ENCODE measurements at regions not wholly inside any gene's neighbourhood (a gene's known extent, or its start where the extent isn't known, plus 50 kb on each side); places are given as distances from the start of the nearest gene placed in this dataset.

GRCh38 chr3:140816372-140817195 lies 125.1 kb upstream of the SLC25A36 start:
- no peak for DNase-seq (ENCODE audit: low spot score)

- DNase-seq (ENCODE audit: low spot score) = no peak
Observed at GRCh38 chr3:140821493-140821892, 120.1 kb upstream of the SLC25A36 start.

DNA sequence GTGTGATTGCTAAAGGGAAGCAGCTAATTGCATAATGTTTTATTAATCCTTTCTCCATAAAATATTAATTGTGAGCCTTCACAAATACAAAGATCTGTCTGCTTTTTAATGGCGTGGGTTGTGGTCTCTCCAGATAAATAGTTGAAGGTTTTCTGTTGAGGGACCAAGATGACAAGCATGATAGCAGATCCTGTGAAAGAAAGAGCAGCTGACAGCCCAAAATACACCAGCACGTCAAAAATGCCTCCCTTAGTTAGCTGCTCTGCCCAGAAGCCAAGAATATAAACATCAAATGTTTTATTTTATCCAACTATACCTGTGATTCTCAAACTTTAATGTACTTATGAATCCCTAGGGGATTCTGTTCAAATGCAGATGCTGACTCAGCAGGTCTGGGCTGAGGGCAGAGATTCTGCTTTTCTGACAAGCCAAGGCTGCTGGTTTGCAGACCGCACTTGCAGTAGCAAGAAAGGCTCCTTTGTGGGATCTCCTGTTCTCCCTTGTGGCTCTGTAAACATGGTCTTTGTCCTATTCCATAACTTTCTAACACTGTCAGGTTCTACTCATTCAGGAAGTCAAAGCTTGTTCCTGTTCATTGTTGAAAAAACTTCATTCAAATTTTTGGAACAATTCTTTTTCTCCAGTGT lies 119.1 kb upstream of the SLC25A36 start:
- DNase-seq (ENCODE audit: low spot score) = no peak

GRCh38 chr3:140823106-140823505 lies 118.5 kb upstream of the SLC25A36 start:
- no peak for DNase-seq (ENCODE audit: low spot score)

DNA sequence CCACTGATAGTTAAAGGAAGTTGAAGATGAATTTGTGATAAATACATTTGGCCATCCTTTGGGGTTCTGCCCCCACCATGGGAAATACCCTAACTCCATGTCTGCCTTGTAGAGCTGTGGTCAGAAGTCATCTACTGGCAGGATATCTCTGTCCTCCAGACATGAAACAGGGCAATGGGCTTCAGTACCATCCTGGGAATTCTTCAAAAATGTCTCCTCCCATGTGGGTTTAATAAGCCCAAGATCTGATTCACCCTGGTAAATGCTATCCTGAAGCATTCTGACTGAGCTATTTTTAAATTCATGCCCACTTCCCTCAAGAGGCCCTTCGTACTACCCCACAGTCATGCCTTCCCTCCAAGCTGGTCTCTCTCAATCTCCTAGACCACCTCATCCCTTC lies 113.7 kb upstream of the SLC25A36 start:
- no peak for DNase-seq (ENCODE audit: low spot score)

DNA sequence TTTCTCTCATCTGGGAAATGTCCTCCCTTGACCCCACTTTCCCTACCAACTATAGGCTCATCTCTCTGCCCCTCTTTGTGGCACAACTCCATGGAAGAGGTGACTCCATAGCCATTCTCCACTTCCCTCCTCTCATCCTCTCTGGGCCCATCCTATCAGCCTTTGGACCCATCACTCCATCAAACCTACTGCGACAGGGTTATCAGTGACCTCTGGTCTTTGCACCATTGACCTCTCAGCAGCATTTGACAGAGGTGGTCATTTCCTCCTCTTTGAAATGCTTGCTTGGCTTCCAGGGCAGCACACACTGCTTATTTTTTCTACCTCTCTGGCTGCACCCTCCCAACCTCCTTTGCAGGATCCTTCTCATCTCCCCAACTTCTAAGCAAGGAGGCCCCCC lies 113.1 kb upstream of the SLC25A36 start:
- DNase-seq (ENCODE audit: low spot score) = no peak

GRCh38 chr3:140829796-140830195 lies 111.8 kb upstream of the SLC25A36 start:
- no peak for DNase-seq (ENCODE audit: low spot score)

DNA sequence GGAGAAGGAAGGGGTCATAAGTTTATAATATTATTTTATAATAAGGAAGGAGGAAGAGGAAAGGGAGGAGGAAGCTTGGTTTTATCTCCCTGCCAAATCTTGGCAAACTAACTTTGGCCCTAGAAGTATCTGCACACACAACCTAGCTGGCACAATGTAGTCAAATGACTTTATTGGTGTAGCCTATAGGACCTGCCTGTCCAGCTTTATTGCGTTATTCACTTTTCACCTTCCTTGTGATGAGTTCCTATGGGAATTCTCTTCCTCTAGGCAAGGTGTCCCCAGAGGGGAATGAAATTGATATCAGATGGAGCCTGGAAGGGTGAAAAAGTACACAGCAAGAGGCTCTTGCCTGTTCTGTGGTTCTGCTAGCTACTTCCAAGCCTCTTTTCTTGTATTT lies 111.2 kb upstream of the SLC25A36 start:
- no peak for DNase-seq (ENCODE audit: low spot score)

GRCh38 chr3:140832883-140833282 lies 108.8 kb upstream of the SLC25A36 start:
- DNase-seq (ENCODE audit: low spot score) = no peak

DNA sequence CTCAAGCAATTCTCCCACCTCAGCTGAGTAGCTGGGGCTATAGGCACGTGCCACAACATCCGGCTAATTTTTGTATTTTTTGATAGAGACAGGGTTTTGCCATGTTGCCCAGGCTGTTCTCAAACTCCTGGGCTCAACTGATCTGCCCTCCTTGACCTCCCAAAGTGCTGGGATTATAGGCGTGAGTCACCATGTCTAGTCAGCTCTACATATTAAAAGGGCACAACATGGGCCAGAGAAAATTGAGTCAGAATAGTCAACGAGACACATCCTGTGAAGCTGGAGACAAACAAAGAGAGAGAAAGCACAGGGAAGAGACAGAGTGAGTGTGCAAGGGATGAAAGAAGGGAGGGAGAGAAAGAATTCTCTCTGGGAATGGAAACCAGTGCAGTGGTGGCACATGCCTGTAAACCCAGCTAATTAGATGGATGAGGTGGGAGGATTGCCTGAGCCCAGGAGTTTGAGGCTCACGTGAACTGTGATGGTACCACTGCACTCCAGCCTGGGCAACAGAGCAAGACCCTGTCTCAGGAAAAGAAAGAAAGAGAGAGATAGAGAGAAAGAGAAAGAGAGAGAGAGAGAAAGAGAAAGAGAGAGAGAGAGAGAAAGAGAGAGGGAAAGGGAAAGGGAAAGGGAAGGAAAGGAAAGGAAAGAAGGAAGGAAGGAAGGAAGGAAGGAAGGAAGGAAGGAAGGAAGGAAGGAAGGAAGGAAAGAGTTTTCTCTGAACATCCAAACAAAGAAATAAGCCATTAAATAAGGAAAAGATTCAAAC lies 107.2 kb upstream of the SLC25A36 start:
- DNase-seq (ENCODE audit: low spot score) = peak; percentile 73

GRCh38 chr3:140842984-140843649 lies 98.5 kb upstream of the SLC25A36 start:
- DNase-seq (ENCODE audit: low spot score) = no peak

GRCh38 chr3:140843656-140844055 lies 98.0 kb upstream of the SLC25A36 start:
- no peak for DNase-seq (ENCODE audit: low spot score)

DNA sequence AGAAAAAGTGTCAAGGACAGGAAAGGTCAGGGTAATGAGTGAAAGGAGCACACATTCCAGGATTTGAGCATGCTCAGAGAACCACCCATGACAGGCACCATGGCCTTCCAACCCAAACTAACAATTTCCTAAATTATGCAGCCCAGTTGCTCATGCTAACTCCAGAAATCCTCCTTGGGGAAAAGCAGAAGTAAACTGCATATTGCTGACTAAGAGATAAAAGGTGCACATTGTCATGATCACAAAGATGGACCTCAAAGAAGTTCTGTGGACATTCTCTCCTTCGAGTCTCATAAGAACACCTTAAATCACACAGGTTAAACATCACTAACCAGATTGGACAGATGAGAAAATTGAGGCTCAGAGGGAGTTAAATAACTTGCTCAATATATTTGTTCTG lies 97.6 kb upstream of the SLC25A36 start:
- DNase-seq (ENCODE audit: low spot score) = no peak

DNA sequence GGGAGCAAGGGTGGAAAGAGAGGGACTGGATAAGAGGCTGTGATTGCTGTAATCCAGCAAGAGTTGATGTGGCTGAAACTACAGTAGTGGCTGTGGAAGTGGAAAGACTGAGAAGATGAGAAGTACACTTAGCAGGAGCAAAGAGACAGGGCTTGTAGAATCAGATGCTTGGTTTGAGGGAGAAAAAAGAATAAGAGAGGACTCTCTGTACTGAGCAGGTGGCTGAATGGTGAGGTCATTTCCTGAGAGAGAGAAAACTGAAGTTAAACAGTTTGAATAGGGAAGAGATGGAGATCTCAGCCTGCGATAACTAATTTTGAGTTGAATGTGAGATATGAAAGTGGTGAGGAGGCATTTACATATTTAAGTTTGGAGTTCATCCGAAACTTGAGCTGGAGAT lies 95.8 kb upstream of the SLC25A36 start:
- DNase-seq (ENCODE audit: low spot score) = no peak

- DNase-seq (ENCODE audit: low spot score) = no peak
Observed at GRCh38 chr3:140848666-140849065, 93.0 kb upstream of the SLC25A36 start.

- peak; percentile 76 for DNase-seq (ENCODE audit: low spot score)
Observed at GRCh38 chr3:140850210-140850955, 91.3 kb upstream of the SLC25A36 start.

DNA sequence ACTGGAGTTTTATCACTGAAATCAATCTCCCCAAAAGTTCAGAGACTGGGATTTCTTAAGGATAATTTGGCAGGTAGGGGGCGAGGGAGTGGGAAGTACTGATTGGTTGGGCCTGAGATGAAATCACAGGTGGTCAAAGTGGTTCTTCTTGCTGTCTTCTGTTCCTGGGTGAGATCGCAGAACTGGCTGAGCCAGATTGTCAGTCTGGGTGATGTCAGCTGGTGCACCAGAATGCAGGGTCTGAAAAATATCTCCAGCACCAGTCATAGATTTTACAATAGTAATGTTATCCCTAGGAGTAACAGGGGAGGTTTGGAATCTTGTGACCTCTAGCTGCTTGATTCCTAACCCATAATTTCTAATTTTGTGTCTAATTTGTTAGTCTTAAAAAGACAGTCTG lies 86.7 kb upstream of the SLC25A36 start:
- DNase-seq (ENCODE audit: low spot score) = no peak

DNA sequence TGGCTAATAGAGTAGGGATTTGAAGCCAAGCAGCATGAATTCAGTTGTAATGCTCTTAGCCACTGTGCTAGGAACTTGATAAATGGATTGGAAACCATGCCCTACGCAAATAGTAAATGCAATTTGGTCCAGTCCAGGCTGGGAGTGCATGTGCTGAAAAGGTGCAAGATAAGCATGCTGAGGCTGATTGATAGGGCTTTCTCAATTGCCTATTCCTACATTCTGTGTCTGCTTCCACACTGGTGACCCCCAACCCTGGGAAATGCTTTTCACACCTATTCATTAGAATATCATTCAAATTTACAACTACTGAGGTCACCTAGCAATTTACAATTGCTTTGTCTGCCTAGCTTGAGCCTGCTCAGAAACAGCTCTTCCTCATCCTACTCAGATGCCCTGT lies 84.7 kb upstream of the SLC25A36 start:
- no peak for DNase-seq (ENCODE audit: low spot score)

DNA sequence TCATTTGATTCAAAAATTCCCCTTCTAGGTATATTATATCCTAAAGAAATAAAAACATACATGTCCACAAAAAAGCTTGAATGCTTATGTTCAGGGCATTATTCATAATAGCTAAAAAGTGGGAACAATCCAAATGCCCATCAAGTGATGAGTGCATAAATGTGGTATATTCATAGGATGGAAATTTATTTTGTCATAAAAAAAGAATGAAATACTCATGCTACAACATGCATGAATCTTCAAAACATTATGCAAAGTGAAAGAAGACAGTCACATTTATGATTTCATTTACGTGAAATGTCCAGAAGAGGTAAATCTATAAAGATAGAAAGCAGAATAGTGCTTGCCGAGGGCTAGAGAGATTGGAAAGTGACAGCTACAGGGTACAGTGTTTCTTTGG lies 83.6 kb upstream of the SLC25A36 start:
- DNase-seq (ENCODE audit: low spot score) = no peak

DNA sequence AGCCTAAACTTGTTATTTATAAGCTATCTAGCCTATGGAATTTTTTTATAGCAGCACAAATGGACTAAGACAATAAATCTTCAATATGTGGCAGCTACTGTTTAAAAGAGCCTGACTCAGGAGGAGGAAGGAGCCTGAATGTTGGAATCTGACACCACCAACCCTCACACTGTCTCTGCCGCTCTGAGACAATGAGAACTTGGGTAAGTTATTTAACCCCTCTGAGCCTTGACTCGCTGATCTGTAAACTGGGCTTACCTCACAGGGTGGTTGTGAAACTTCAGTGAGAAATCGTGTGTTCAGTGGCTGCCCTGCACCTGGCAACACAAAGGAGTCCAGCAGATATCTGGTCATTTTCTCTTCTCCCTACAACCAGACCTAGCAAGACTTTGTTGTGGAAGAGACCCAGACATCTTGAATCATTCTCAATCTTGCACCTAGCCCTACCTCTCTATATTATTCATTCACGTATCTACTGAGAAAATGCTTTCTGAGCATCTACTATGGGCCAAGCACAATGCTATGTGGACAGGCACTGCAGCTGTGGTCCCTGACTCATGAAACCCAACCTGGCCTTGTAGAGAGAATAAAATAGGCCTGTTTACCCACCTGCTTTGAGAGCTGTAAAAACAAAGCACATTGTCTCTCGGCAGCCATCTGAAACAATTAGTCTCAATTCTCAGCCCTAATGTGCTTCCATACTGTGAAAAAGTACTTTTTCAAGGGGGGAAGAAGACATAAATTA lies 81.9 kb upstream of the SLC25A36 start:
- peak; percentile 39 for DNase-seq (ENCODE audit: low spot score)

GRCh38 chr3:140863580-140864009 lies 78.0 kb upstream of the SLC25A36 start:
- peak; percentile 52 for DNase-seq (ENCODE audit: low spot score)

Data from A172 (cell line).